Muscle of leg (tissue), 3 donors: ENCODE measurements at regions not wholly inside any gene's neighbourhood (a gene's known extent, or its start where the extent isn't known, plus 50 kb on each side); places are given as distances from the start of the nearest gene placed in this dataset.

Experiments used
- DNase-seq: peaks from one replicate; pipeline ENCODE4 v3.0.0; 2013
- H3K27ac ChIP-seq: one replicate; pipeline ENCODE4 v1.5.1; 2013; ENCODE audit warnings: mild to moderate bottlenecking, low read length, control low read depth
- H3K27me3 ChIP-seq: one replicate; pipeline ENCODE4 v1.6.1; 2013; ENCODE audit warnings: low read length; ENCODE audit not compliant: control insufficient read depth, insufficient read depth
- H3K36me3 ChIP-seq: one replicate; pipeline ENCODE4 v1.6.1; 2013; ENCODE audit warnings: low read length; ENCODE audit not compliant: control insufficient read depth, insufficient read depth
- H3K4me1 ChIP-seq: one replicate; pipeline ENCODE4 v1.6.1; 2013; ENCODE audit warnings: low read length; ENCODE audit not compliant: control insufficient read depth, insufficient read depth
- H3K4me3 ChIP-seq: one replicate; pipeline ENCODE4 v1.5.1; 2013; ENCODE audit warnings: low read length, control low read depth
- H3K9me3 ChIP-seq: replicated peaks from 2 replicates; pipeline ENCODE4 v1.6.1; 2013; ENCODE audit warnings: low read depth, low read length; ENCODE audit not compliant: control insufficient read depth
- WGBS: methylation state at CpG from one replicate; pipeline ENCODE4 v1.1.5; 2013; ENCODE audit warnings: missing lambda C conversion rate; ENCODE audit not compliant: insufficient coverage; 5-methylcytosine and 5-hydroxymethylcytosine counted together

DNA sequence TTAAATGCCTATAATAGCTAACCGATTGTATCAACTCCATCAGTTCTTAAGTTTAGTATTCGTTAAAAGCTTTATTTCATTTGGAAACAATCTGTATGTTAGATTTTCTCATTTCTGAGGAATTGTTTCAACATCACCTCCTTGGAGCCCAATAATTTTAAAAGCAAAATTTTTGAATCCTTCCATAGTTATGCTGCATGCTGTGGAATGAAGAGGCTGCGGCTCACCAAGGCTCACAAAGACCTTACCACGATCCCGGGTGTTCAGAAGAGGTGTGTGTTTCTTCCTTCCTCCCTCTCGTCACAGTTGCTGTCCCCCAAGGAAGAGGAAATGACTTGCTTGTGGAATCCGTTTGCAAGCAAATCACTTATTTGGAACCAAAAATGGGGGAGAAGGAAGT lies 143.8 kb downstream of the FGF1 start:
- peak; percentile 62 for DNase-seq
- Histone ChIP-seq H3K4me3 (no peak overlapping the region), H3K4me1 (peaks cover 34% of the 10 kb centered on the region), H3K9me3 (no peaks in the 10 kb centered on the region), H3K27ac (peak overlapping the region; percentile 90), H3K27me3 (peaks cover 2% of the 10 kb centered on the region), H3K36me3 (no peaks in the 10 kb centered on the region)
- WGBS: no CpG with 5 or more reads among the region's 7 CpGs

DNA sequence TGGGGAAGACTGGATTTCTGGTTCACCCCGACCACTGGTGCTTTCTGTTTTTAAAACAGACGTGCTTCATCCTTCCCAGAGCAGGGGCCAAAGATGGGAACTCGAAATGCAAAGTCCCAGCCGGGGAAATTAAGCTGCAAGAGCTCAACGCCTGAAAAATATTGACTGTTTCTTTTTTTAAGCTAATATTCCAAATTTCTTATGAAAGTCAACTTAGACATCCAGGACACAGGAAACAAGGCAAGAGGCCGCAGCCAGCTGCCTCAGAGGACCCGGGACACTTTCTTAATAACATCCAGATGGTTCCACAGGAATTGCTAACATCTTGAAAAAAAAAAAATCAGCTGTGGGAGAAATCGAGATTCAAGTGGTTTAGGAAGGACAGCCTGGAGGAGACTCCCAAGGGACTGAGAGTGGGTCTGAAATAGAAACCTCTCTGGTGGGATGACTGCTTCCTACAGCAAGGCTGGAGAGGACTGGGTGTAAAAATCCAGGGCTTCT lies 144.9 kb downstream of the FGF1 start:
- H3K36me3 ChIP-seq: no peaks in the 10 kb centered on the region
- H3K27ac ChIP-seq: peak overlapping the region; percentile 90
- peak; percentile 96 for DNase-seq
- H3K4me3 ChIP-seq: no peak overlapping the region
- H3K9me3 ChIP-seq: peaks cover 2% of the 10 kb centered on the region
- WGBS: 0% methylated on average over 1 of the region's 8 CpGs
- peaks cover 34% of the 10 kb centered on the region for H3K4me1 ChIP-seq
- H3K27me3 ChIP-seq: peaks cover 2% of the 10 kb centered on the region

DNA sequence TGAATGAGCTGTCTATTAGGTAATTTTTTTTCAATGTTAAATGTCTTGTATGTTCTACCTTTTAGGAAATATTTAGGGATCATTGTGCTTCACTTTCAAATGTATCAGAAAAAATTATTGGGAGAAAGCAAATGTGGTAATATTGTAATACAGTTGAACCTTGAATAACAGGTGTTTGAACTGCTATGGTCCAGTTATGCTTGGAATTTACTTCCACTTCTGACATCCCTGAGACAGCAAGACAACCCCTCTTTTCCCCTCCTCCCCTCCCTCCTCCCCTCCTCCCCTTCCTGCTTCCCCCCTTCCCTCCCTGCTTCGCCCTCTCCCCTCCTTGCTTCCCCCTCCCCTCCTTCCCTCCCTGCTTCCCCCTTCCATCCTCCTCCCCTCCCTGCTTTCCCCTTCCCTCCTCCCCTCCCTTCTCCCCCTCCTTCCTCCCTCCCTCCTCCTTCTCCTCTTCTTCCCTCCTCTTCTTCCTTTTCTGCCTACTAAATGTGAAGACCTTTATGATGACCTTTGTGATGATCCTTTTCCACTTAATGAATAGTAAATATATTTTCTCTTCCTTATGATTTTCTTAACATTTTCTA lies 146.6 kb downstream of the FGF1 start:
- no peaks in the 10 kb centered on the region for H3K27me3 ChIP-seq
- no CpG with 5 or more reads among the region's 1 CpG for WGBS
- H3K4me1 ChIP-seq: peaks cover 30% of the 10 kb centered on the region
- no peak for DNase-seq
- H3K9me3 ChIP-seq: peaks cover 13% of the 10 kb centered on the region
- H3K36me3 ChIP-seq: no peaks in the 10 kb centered on the region
- no peak overlapping the region for H3K27ac ChIP-seq
- H3K4me3 ChIP-seq: no peak overlapping the region

- Histone ChIP-seq H3K27me3 (no peaks in the 10 kb centered on the region), H3K4me3 (no peak overlapping the region), H3K4me1 (peaks cover 27% of the 10 kb centered on the region), H3K9me3 (peaks cover 13% of the 10 kb centered on the region), H3K36me3 (no peaks in the 10 kb centered on the region), H3K27ac (no peak overlapping the region)
- WGBS: no CpG with 5 or more reads among the region's 3 CpGs
- DNase-seq: no peak
These were observed 148.0 kb downstream of the FGF1 start for GRCh38 chr5:142537938-142538337.

- Histone ChIP-seq H3K4me3 (no peak overlapping the region), H3K27me3 (no peaks in the 10 kb centered on the region), H3K4me1 (peaks cover 3% of the 10 kb centered on the region), H3K27ac (peak overlapping the region; percentile 44), H3K9me3 (peaks cover 13% of the 10 kb centered on the region), H3K36me3 (no peaks in the 10 kb centered on the region)
- WGBS: 58% methylated on average over 2 of the region's 4 CpGs
- no peak for DNase-seq
These were observed 153.1 kb downstream of the FGF1 start for GRCh38 chr5:142532781-142533176.

- 44% methylated on average over 2 of the region's 9 CpGs for WGBS
- H3K27ac ChIP-seq: peak overlapping the region; percentile 62
- peaks cover 13% of the 10 kb centered on the region for H3K9me3 ChIP-seq
- H3K4me1 ChIP-seq: peaks cover 3% of the 10 kb centered on the region
- peak; percentile 83 for DNase-seq
- H3K4me3 ChIP-seq: no peak overlapping the region
- H3K27me3 ChIP-seq: no peaks in the 10 kb centered on the region
- no peaks in the 10 kb centered on the region for H3K36me3 ChIP-seq
These were observed 153.7 kb downstream of the FGF1 start for GRCh38 chr5:142531977-142532780.

DNA sequence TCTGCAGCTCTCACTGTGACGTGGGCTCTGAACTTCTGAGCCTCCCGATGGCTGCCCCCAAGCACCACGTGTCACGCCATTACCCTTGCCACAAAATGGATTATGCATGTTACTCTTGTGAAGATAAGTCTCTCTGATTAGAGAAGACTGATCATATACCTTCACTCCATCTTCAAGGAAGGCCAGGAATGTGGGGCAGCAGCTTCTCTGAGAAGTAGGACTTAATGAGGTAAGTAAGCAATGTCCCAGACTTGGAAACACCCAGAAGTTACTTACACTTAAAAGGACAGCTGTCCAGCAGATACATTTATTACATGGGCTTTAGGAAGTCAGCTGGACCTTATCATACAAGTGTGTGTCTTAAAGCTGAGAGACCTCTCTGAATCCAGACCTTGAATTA lies 155.0 kb downstream of the FGF1 start:
- peaks cover 3% of the 10 kb centered on the region for H3K4me1 ChIP-seq
- H3K27ac ChIP-seq: no peak overlapping the region
- no CpG with 5 or more reads among the region's 4 CpGs for WGBS
- no peaks in the 10 kb centered on the region for H3K36me3 ChIP-seq
- peaks cover 12% of the 10 kb centered on the region for H3K9me3 ChIP-seq
- no peak overlapping the region for H3K4me3 ChIP-seq
- no peak for DNase-seq
- H3K27me3 ChIP-seq: no peaks in the 10 kb centered on the region

DNA sequence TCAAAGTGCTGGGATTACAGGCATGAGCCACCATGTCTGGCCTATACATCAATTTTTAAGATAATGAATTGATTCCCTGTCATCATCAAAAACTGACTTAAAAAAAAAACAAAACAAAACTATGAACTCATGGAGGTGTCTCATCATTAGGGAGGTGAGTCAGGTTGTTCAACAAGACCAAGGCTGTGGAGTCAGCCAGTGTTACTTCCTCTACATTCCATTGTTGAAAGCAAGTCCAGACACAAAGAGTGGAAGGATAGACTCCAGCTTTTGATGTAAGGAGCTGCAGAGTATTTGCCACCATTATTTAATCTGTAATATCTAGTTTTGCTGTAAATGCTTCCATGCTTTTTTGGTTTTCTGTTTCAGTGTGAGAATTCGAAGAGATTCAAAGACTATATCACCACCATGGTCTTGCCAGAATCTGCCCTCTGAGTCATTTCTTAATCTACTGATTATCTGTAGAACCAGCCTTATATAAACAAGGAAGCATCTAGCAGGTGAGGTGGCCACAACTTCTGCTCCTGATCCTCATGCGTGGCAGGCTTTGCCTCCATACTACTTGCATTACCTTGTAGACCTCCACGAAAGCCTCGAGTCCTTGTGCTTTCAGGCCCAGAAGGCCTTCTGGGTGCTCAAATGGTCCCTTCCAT lies 156.1 kb downstream of the FGF1 start:
- no peak overlapping the region for H3K4me3 ChIP-seq
- DNase-seq: no peak
- H3K9me3 ChIP-seq: peaks cover 4% of the 10 kb centered on the region
- no peaks in the 10 kb centered on the region for H3K36me3 ChIP-seq
- WGBS: 100% methylated on average over 3 of the region's 4 CpGs
- no peaks in the 10 kb centered on the region for H3K27me3 ChIP-seq
- H3K27ac ChIP-seq: no peak overlapping the region
- peaks cover 3% of the 10 kb centered on the region for H3K4me1 ChIP-seq

GRCh38 chr5:142527664-142528295 lies 158.1 kb downstream of the FGF1 start:
- Histone ChIP-seq H3K27ac (peak overlapping the region; percentile 53), H3K36me3 (no peaks in the 10 kb centered on the region), H3K27me3 (no peaks in the 10 kb centered on the region), H3K9me3 (no peaks in the 10 kb centered on the region), H3K4me1 (peaks cover 2% of the 10 kb centered on the region), H3K4me3 (no peak overlapping the region)
- no peak for DNase-seq
- WGBS: 20% methylated on average over 1 of the region's 3 CpGs

DNA sequence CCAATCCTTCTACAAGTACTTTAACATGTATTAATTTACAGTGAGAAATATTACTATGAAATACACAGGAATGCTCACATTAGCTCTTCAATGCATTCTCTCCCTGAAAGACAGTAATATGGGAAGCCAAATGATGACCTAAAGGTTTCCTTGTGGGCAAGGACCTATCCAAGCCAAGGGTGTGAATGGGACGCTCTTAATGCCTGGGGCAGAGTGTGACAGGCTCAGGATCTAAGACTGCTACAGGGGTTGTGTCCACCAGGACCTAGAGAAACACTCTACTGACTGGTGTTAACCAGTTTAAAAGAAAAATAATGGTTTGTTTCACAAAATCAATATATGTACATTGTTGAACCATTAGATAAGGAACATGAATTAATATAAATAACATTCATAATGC lies 158.7 kb downstream of the FGF1 start:
- WGBS: no CpG with 5 or more reads among the region's 1 CpG

More for the DNA sequence above, 158.7 kb downstream of the FGF1 start:
- H3K36me3 ChIP-seq: no peaks in the 10 kb centered on the region
- no peak overlapping the region for H3K4me3 ChIP-seq
- no peaks in the 10 kb centered on the region for H3K27me3 ChIP-seq
- no peaks in the 10 kb centered on the region for H3K4me1 ChIP-seq
- no peak for DNase-seq
- H3K9me3 ChIP-seq: no peaks in the 10 kb centered on the region
- peak overlapping the region; percentile 53 for H3K27ac ChIP-seq
